Loucy (cell line): ENCODE measurements at regions not wholly inside any gene's neighbourhood (a gene's known extent, or its start where the extent isn't known, plus 50 kb on each side); places are given as distances from the start of the nearest gene placed in this dataset.

Source experiments
- H2AFZ ChIP-seq: fragments of 200-600 bp; sonication (generic); 2 replicates; pipeline ENCODE4 v1.6.0; 2016; ENCODE audit warnings: antibody characterized with exemption, mild to moderate bottlenecking, low read length, moderate library complexity
- H3F3A ChIP-seq: fragments of 200-600 bp; 2 replicates; pipeline ENCODE4 v1.6.0; 2016; ENCODE audit warnings: antibody characterized with exemption, low read depth, mild to moderate bottlenecking
- H3K27me3 ChIP-seq: fragments of 200-600 bp; sonication (generic); 2 replicates; pipeline ENCODE4 v1.6.1; 2014; ENCODE audit warnings: low read length, mild to moderate bottlenecking; ENCODE audit not compliant: insufficient read depth, poor library complexity, severe bottlenecking
- H3K36me3 ChIP-seq: fragments of 200-600 bp; sonication (generic); 2 replicates; pipeline ENCODE4 v1.6.1; 2016; ENCODE audit warnings: low read length; ENCODE audit not compliant: insufficient read depth
- H3K4me1 ChIP-seq: fragments of 200-600 bp; sonication (generic); 2 replicates; pipeline ENCODE4 v1.5.1; 2014; ENCODE audit warnings: low read length, mild to moderate bottlenecking; ENCODE audit not compliant: insufficient read depth, poor library complexity, severe bottlenecking
- H3K4me2 ChIP-seq: fragments of 200-600 bp; sonication (generic); 2 replicates; pipeline ENCODE4 v1.6.0; 2014; ENCODE audit warnings: antibody characterized with exemption, low read length, low read depth, mild to moderate bottlenecking; ENCODE audit not compliant: poor library complexity, severe bottlenecking
- H3K4me3 ChIP-seq: fragments of 200-600 bp; sonication (generic); 2 replicates; pipeline ENCODE4 v1.5.1; 2014; ENCODE audit warnings: low read length, mild to moderate bottlenecking, mixed read lengths; ENCODE audit not compliant: poor library complexity, severe bottlenecking
- H3K79me2 ChIP-seq: fragments of 200-600 bp; sonication (generic); 2 replicates; pipeline ENCODE4 v1.6.1; 2014; ENCODE audit warnings: low read length; ENCODE audit not compliant: insufficient read depth
- H3K9ac ChIP-seq: fragments of 200-600 bp; sonication (generic); 2 replicates; pipeline ENCODE4 v1.6.0; 2014; ENCODE audit warnings: mild to moderate bottlenecking, low read depth, low read length, moderate library complexity; ENCODE audit not compliant: poor library complexity, severe bottlenecking
- H3K9me2 ChIP-seq: fragments of 200-600 bp; sonication (generic); replicated peaks from 2 replicates; pipeline ENCODE4 v1.6.1; 2016; ENCODE audit warnings: low read depth, low read length, mixed read lengths
- H3K9me3 ChIP-seq: fragments of 200-600 bp; sonication (generic); 2 replicates; pipeline ENCODE4 v1.6.1; 2014; ENCODE audit warnings: mild to moderate bottlenecking, antibody characterized with exemption, low read length, low read depth; ENCODE audit not compliant: insufficient read depth
- H4K20me1 ChIP-seq: fragments of 200-600 bp; sonication (generic); 2 replicates; pipeline ENCODE4 v1.6.0; 2014; ENCODE audit warnings: antibody characterized with exemption, low read length, mild to moderate bottlenecking; ENCODE audit not compliant: insufficient read depth, poor library complexity, severe bottlenecking
- EZH2phosphoT487 ChIP-seq: fragments of 200-600 bp; IDR thresholded peaks from 2 replicates; pipeline ENCODE4 v1.6.1; 2018; ENCODE audit warnings: antibody characterized with exemption, mild to moderate bottlenecking, moderate library complexity, borderline replicate concordance
- TF ChIP-seq, protein P1 (sequence below): fragments of 200-600 bp; sonication (generic); conservative IDR thresholded peaks from 2 replicates; pipeline ENCODE4 v1.5.1; 2014; ENCODE audit warnings: mild to moderate bottlenecking, antibody characterized with exemption, low read length

DNA sequence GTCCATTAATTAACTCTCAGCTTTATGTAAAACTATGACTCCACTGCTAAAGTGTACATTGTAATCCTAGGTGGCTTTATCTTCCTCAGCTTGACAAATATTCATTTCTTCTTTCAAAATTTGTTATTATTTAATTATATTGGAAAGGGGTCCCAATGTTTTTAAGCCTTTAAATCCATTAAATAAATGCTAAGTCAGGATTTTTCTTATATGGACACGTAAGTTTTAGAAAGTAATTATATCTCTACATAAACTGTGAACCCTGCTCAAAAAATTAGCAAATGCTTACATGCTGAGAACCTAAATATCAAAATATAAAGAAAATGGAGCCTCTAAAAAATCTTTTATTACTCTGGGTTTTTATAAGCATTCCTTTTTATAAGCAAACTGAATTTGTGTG is 78.2 kb upstream of the MIR17HG start:
- TF ChIP-seq, protein P1, sequence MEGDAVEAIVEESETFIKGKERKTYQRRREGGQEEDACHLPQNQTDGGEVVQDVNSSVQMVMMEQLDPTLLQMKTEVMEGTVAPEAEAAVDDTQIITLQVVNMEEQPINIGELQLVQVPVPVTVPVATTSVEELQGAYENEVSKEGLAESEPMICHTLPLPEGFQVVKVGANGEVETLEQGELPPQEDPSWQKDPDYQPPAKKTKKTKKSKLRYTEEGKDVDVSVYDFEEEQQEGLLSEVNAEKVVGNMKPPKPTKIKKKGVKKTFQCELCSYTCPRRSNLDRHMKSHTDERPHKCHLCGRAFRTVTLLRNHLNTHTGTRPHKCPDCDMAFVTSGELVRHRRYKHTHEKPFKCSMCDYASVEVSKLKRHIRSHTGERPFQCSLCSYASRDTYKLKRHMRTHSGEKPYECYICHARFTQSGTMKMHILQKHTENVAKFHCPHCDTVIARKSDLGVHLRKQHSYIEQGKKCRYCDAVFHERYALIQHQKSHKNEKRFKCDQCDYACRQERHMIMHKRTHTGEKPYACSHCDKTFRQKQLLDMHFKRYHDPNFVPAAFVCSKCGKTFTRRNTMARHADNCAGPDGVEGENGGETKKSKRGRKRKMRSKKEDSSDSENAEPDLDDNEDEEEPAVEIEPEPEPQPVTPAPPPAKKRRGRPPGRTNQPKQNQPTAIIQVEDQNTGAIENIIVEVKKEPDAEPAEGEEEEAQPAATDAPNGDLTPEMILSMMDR, result no peak
- TF ChIP-seq EZH2phosphoT487, result no peak
- Histone ChIP-seq H3K4me2 (no peak overlapping the region), H3K4me1 (no peaks in the 10 kb centered on the region), H3K9ac (no peak overlapping the region), H3K4me3 (no peak overlapping the region), H2AFZ (no peak overlapping the region), H3F3A (no peaks in the 10 kb centered on the region), H3K79me2 (no peaks in the 10 kb centered on the region), H4K20me1 (no peaks in the 10 kb centered on the region), H3K9me2 (no peaks in the 10 kb centered on the region), H3K36me3 (no peaks in the 10 kb centered on the region), H3K9me3 (no peaks in the 10 kb centered on the region), H3K27me3 (no peaks in the 10 kb centered on the region)

DNA sequence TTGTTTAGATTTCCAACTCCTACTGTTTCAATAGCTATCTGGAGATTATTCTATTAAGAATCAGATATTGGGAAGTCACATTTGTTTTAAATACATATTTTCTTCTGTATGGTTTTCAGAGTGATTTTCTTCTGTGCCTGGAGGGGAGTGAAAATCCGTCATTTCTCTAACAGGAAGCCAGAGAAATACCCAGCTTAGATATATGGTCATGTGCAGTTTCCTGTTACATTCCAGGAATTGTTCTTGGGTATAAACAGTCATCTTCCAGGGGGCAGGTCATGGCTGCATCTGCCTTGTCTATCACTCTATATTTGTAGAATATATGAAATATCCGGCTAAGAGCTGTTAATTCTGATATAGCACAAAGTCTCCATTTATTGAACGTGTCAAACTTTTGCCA is 77.5 kb upstream of the MIR17HG start:
- no peak overlapping the region for H2AFZ ChIP-seq
- no peaks in the 10 kb centered on the region for H3K9me2 ChIP-seq
- H3K9ac ChIP-seq, result no peak overlapping the region
- H3K36me3 ChIP-seq, result no peaks in the 10 kb centered on the region
- no peak overlapping the region for H3K4me2 ChIP-seq
- TF ChIP-seq, protein P1, result no peak
- no peak for TF ChIP-seq EZH2phosphoT487
- H3K4me1 ChIP-seq, result no peaks in the 10 kb centered on the region
- H3K9me3 ChIP-seq, result no peaks in the 10 kb centered on the region
- H3K4me3 ChIP-seq, result no peak overlapping the region
- no peaks in the 10 kb centered on the region for H4K20me1 ChIP-seq
- H3F3A ChIP-seq, result no peaks in the 10 kb centered on the region
- no peaks in the 10 kb centered on the region for H3K27me3 ChIP-seq
- H3K79me2 ChIP-seq, result no peaks in the 10 kb centered on the region

DNA sequence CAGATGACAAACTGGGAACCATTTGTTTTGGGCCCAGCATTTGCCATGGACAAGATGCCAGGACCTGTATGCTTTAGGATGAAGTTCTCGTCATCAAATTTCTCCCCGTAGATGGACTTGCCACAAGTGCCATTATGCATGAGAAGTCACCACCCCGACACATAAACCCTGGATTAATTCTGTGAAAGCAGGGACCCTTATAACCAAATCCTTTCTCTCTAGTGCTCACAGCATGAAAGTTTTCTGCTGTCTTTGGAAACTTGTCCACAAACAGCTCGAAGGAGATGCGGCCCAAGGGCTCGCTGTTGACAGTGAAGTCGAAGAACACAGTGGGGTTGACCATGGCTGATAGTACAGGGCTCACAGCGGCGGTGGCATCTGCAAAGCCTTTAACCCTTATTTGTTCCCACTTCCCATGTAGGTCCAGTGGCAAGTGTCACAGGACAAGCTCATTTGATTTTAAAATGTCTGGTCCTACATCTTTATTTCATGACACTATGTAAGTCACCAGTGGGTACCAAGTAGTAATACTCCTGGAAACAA is 75.2 kb upstream of the MIR17HG start:
- H3K9me2 ChIP-seq, result no peaks in the 10 kb centered on the region
- H3K4me3 ChIP-seq, result no peak overlapping the region
- H4K20me1 ChIP-seq, result no peaks in the 10 kb centered on the region
- H3K9me3 ChIP-seq, result no peaks in the 10 kb centered on the region
- H3K27me3 ChIP-seq, result no peaks in the 10 kb centered on the region
- no peak overlapping the region for H3K9ac ChIP-seq
- TF ChIP-seq, protein P1, result no peak
- no peak for TF ChIP-seq EZH2phosphoT487
- no peak overlapping the region for H2AFZ ChIP-seq
- no peaks in the 10 kb centered on the region for H3K4me1 ChIP-seq
- H3K4me2 ChIP-seq, result no peak overlapping the region
- H3F3A ChIP-seq, result no peaks in the 10 kb centered on the region
- H3K79me2 ChIP-seq, result no peaks in the 10 kb centered on the region
- no peaks in the 10 kb centered on the region for H3K36me3 ChIP-seq
